Cardiac muscle cell (in vitro differentiated cells and primary cell): ENCODE measurements at regions not wholly inside any gene's neighbourhood (a gene's known extent, or its start where the extent isn't known, plus 50 kb on each side); places are given as distances from the start of the nearest gene placed in this dataset.

Experiments used
- DNase-seq, 2 donors: peaks; one replicate each; pipeline versions ENCODE4 v3.0.0 to v3.0.0-alpha.2; 2010 to 2017; ENCODE audit warnings: low read depth in 1 of 2, low spot score in 1 of 2
- H3K27ac ChIP-seq: fragments of 200-600 bp; sonication (generic); 2 replicates; pipeline ENCODE4 v1.5.1; 2016
- H3K27me3 ChIP-seq: fragments of 200-600 bp; sonication (generic); 2 replicates; pipeline ENCODE4 v1.6.0; 2016; ENCODE audit warnings: control low read depth
- H3K36me3 ChIP-seq: fragments of 200-600 bp; sonication (generic); 2 replicates; pipeline ENCODE4 v1.5.1; 2016; ENCODE audit warnings: control low read depth
- H3K4me1 ChIP-seq: fragments of 200-600 bp; sonication (generic); 2 replicates; pipeline ENCODE4 v1.8.1; 2017; ENCODE audit warnings: low read depth, mild to moderate bottlenecking, mixed run types
- H3K4me3 ChIP-seq: fragments of 200-600 bp; sonication (generic); 2 replicates; pipeline ENCODE4 v1.5.1; 2016; ENCODE audit warnings: mild to moderate bottlenecking
- H3K9me3 ChIP-seq: fragments of 200-600 bp; sonication (generic); 2 replicates; pipeline ENCODE4 v1.5.1; 2017; ENCODE audit warnings: low read depth, mild to moderate bottlenecking, control low read depth
- TF ChIP-seq, protein P1 (sequence below): IDR thresholded peaks from 2 replicates; pipeline ENCODE4 v1.5.1; 2012; ENCODE audit warnings: low read depth, mild to moderate bottlenecking, low read length

DNA sequence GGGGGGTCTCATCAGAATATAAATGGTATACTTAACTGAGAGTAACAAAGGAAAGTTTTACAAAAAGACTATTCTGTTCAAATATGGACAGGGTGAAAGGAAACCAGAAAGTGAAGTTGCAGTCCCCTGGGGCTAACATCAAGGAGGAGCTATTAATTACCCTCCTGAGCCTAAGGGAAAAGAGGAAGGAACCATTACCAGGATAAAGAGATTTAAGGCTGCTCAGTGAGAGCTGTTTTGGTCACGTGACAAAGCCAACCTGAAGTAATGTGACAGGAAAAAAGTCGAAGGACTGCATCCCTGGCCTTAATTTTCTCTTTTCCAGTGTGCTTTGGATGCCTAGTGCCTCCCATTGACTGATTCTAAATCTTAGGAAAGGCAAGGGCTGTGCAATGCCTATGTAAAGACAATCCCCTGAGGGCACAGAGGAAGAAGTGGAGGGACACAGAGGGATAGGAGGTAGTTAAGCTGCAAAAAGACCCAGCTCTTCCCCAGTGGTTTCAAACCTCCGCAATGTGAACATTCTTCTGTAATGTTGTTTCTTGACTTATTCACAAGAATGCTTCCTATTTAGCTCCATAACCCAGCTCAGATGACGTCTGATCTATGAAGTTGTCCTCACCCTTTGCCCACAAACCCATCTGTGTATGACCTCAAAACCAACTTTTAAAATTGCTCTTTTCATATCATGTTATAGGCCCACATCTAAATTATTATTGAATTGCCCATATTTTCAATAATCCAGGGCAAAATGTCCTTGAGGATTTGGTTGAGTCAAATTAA lies 187.7 kb upstream of the DCN start:
- Histone ChIP-seq H3K27ac (no peak overlapping the region), H3K9me3 (no peaks in the 10 kb centered on the region), H3K27me3 (no peaks in the 10 kb centered on the region), H3K4me1 (no peaks in the 10 kb centered on the region), H3K36me3 (no peaks in the 10 kb centered on the region), H3K4me3 (no peak overlapping the region)
- DNase-seq, result no peak
- TF ChIP-seq, protein P1, sequence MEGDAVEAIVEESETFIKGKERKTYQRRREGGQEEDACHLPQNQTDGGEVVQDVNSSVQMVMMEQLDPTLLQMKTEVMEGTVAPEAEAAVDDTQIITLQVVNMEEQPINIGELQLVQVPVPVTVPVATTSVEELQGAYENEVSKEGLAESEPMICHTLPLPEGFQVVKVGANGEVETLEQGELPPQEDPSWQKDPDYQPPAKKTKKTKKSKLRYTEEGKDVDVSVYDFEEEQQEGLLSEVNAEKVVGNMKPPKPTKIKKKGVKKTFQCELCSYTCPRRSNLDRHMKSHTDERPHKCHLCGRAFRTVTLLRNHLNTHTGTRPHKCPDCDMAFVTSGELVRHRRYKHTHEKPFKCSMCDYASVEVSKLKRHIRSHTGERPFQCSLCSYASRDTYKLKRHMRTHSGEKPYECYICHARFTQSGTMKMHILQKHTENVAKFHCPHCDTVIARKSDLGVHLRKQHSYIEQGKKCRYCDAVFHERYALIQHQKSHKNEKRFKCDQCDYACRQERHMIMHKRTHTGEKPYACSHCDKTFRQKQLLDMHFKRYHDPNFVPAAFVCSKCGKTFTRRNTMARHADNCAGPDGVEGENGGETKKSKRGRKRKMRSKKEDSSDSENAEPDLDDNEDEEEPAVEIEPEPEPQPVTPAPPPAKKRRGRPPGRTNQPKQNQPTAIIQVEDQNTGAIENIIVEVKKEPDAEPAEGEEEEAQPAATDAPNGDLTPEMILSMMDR, result no peak

DNA sequence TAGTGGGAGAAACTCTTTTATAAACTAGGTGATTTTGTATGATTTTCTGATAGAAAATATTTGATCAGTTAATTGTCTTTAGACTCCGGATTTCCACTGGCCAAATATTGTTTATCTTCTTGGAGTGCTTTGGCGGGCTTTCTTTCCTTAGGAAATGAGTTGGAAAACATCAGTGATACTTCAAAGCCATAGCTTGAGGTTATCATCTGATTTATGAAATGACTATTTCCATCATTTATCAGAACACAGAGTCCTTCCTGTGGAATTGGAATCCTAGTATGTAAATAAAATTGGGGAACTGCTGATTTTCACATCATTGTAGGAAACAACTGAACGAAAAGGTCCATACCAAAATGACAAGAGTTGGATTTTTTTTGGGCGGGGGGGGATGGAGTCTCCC lies 186.0 kb upstream of the DCN start:
- no peaks in the 10 kb centered on the region for H3K27me3 ChIP-seq
- no peaks in the 10 kb centered on the region for H3K36me3 ChIP-seq
- DNase-seq, result no peak
- no peaks in the 10 kb centered on the region for H3K9me3 ChIP-seq
- H3K4me3 ChIP-seq, result no peak overlapping the region
- no peak overlapping the region for H3K27ac ChIP-seq
- no peaks in the 10 kb centered on the region for H3K4me1 ChIP-seq
- TF ChIP-seq, protein P1, result no peak

DNA sequence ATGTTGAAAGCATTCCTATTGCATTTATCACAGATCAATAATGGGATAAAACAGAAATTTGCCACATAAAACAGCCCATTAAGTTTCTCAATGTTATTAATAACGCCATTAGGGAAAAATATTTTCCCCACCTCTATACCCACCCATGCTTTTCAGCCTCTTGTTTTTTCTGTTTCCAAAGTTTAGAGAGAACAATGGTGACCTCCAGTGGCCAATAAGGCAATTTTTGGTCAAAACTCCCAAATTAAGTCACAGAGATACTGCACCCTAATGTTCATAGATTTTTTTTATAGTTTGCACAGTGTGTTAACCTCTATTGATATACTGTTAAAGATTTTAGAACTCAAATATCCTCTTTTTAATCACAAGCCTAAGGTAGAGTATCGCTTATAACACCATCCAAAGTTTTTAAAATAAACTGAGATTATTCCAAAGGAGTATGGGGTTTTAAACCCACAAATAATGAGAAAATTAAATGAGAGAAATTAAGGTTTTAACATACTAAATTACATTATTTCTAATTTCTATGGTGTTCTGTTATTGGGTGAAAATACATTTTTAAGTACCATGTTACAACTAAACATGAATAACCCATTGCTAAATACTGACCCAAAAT lies 184.7 kb upstream of the DCN start:
- peaks cover 7% of the 10 kb centered on the region for H3K4me1 ChIP-seq
- H3K9me3 ChIP-seq, result no peaks in the 10 kb centered on the region
- H3K27ac ChIP-seq, result no peak overlapping the region
- TF ChIP-seq, protein P1, result peak; percentile 57
- no peaks in the 10 kb centered on the region for H3K27me3 ChIP-seq
- peak in 1 of 2 donors; percentile 52 for DNase-seq
- no peak overlapping the region for H3K4me3 ChIP-seq
- no peaks in the 10 kb centered on the region for H3K36me3 ChIP-seq

DNA sequence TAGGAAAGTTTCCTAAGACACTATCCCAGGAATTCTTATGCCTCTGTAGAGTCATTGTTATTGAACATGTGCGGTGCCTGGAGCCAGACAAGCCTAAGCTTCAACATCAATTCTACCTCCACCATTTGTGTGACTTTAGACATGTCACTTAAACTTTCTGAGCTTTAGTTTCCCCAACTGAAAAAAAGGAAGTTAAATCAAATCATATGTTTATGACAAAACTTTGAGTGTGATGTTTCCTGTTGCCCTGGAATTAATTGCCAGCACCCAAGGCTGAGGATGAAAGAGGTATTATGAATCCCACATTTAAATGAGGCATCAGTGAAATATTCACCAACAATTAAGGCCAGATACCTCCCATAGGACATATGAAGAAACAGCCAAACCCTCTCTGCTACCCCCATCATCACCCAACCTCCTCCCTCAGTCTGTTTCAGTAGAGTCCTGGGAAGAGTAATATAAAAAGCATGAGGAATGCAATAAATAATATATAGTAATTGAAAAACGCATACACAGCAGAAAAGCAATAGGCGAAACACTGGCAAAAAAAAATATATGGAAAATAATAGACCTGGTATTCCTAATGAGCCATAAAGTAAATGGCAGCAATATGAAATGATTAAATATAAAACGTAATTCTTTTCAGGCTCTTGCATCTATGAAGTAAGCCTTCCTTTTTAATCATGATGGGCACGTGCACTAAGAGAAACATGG lies 182.0 kb upstream of the DCN start:
- TF ChIP-seq, protein P1, result no peak
- Histone ChIP-seq H3K4me3 (no peak overlapping the region), H3K36me3 (no peaks in the 10 kb centered on the region), H3K27me3 (no peaks in the 10 kb centered on the region), H3K27ac (no peak overlapping the region), H3K9me3 (no peaks in the 10 kb centered on the region), H3K4me1 (peaks cover 12% of the 10 kb centered on the region)
- no peak for DNase-seq

DNA sequence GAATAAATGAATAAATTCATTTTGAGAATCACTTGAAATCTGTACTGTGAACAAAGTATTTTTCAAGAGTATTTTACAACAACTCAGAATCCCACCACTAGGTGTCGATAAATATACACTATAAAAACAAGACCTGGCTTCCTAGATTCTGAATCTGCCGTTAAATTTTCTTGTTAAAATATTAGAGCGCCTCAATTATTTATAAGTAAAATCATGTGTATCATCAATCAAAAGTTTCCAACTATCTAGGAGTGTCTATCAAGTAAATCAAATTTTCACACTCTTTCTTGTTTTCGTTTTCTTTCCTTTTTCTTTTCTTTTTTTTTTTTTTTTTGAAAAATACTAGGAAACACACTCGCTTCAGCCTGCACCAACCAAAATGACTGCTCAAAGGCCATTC lies 179.2 kb upstream of the DCN start:
- Histone ChIP-seq H3K27ac (no peak overlapping the region), H3K9me3 (no peaks in the 10 kb centered on the region), H3K27me3 (no peaks in the 10 kb centered on the region), H3K4me1 (peaks cover 18% of the 10 kb centered on the region), H3K36me3 (no peaks in the 10 kb centered on the region), H3K4me3 (no peak overlapping the region)
- TF ChIP-seq, protein P1, result peak; percentile 55
- peak; percentile 63 to 71 for DNase-seq
